H9 (cell line): ENCODE measurements at regions not wholly inside any gene's neighbourhood (a gene's known extent, or its start where the extent isn't known, plus 50 kb on each side); places are given as distances from the start of the nearest gene placed in this dataset.

Source experiments
- DNase-seq: peaks from one replicate; pipeline ENCODE4 v3.0.0-alpha.2; 2017
- H2AFZ ChIP-seq: one replicate; pipeline ENCODE4 v1.6.1; 2013; ENCODE audit warnings: mild to moderate bottlenecking, low read length, control low read depth, moderate library complexity
- H2AK5ac ChIP-seq: 2 replicates; pipeline ENCODE4 v1.6.1; 2013; ENCODE audit warnings: low read length, control low read depth, mixed read lengths; ENCODE audit not compliant: insufficient read length
- H2BK120ac ChIP-seq: one replicate; pipeline ENCODE4 v1.6.1; 2013; ENCODE audit warnings: low read depth, mild to moderate bottlenecking, low read length, control low read depth, inconsistent platforms; ENCODE audit not compliant: poor library complexity, severe bottlenecking
- H2BK12ac ChIP-seq: 2 replicates; pipeline ENCODE4 v1.6.1; 2013; ENCODE audit warnings: low read length, control low read depth, mixed read lengths, low read depth; ENCODE audit not compliant: insufficient read length
- H2BK15ac ChIP-seq: 2 replicates; pipeline ENCODE4 v1.6.1; 2013; ENCODE audit warnings: low read depth, low read length, control low read depth
- H2BK20ac ChIP-seq: one replicate; pipeline ENCODE4 v1.6.1; 2013; ENCODE audit warnings: low read depth, mild to moderate bottlenecking, low read length, control low read depth, inconsistent platforms; ENCODE audit not compliant: poor library complexity, severe bottlenecking
- H2BK5ac ChIP-seq: 2 replicates; pipeline ENCODE4 v1.6.1; 2013; ENCODE audit warnings: low read length, control low read depth, mixed read lengths; ENCODE audit not compliant: insufficient read length
- H3K14ac ChIP-seq: 2 replicates; pipeline ENCODE4 v1.6.1; 2013; ENCODE audit warnings: low read length, control low read depth; ENCODE audit not compliant: insufficient read depth
- H3K18ac ChIP-seq: 2 replicates; pipeline ENCODE4 v1.6.1; 2013; ENCODE audit warnings: low read depth, mild to moderate bottlenecking, mixed read lengths, low read length, control low read depth; ENCODE audit not compliant: insufficient read length
- H3K23ac ChIP-seq: 2 replicates; pipeline ENCODE4 v1.6.1; 2013; ENCODE audit warnings: low read length, control low read depth, mixed read lengths, low read depth; ENCODE audit not compliant: insufficient read length
- H3K23me2 ChIP-seq: 2 replicates; pipeline ENCODE4 v1.6.1; 2013; ENCODE audit warnings: low read depth, mild to moderate bottlenecking, mixed read lengths, low read length, control low read depth; ENCODE audit not compliant: insufficient read length, poor library complexity, severe bottlenecking
- H3K27ac ChIP-seq: 2 replicates; pipeline ENCODE4 v1.5.1; 2013; ENCODE audit warnings: low read length, control low read depth, mixed read lengths, low read depth; ENCODE audit not compliant: insufficient read length
- H3K27me3 ChIP-seq: 2 replicates; pipeline ENCODE4 v1.6.1; 2013; ENCODE audit warnings: low read length, control low read depth, inconsistent platforms; ENCODE audit not compliant: insufficient read depth
- H3K4ac ChIP-seq: 2 replicates; pipeline ENCODE4 v1.6.1; 2013; ENCODE audit warnings: low read depth, mild to moderate bottlenecking, control low read depth, inconsistent platforms, low read length, moderate library complexity
- H3K4me1 ChIP-seq: 2 replicates; pipeline ENCODE4 v1.6.1; 2013; ENCODE audit warnings: low read length, control low read depth, inconsistent platforms; ENCODE audit not compliant: insufficient read depth
- H3K4me2 ChIP-seq: 2 replicates; pipeline ENCODE4 v1.6.1; 2013; ENCODE audit warnings: low read length, control low read depth, mixed read lengths; ENCODE audit not compliant: insufficient read length, insufficient read depth
- H3K56ac ChIP-seq: 2 replicates; pipeline ENCODE4 v1.6.1; 2013; ENCODE audit warnings: low read depth, mild to moderate bottlenecking, mixed read lengths, low read length, control low read depth; ENCODE audit not compliant: insufficient read length
- H3K79me1 ChIP-seq: 2 replicates; pipeline ENCODE4 v1.6.1; 2013; ENCODE audit warnings: low read depth, mild to moderate bottlenecking, moderate library complexity, low read length, control low read depth, inconsistent platforms; ENCODE audit not compliant: insufficient read depth, poor library complexity, severe bottlenecking
- H3K79me2 ChIP-seq: 2 replicates; pipeline ENCODE4 v1.6.1; 2013; ENCODE audit warnings: low read length, control low read depth, inconsistent platforms; ENCODE audit not compliant: insufficient read depth
- H3K9ac ChIP-seq: 2 replicates; pipeline ENCODE4 v1.6.1; 2013; ENCODE audit warnings: low read length, control low read depth, mixed read lengths; ENCODE audit not compliant: insufficient read length; ENCODE audit errors: extremely low read depth
- H3K9me3 ChIP-seq: one replicate; pipeline ENCODE4 v1.6.1; 2013; ENCODE audit warnings: low read depth, low read length, inconsistent platforms; ENCODE audit not compliant: control insufficient read depth
- H3T11ph ChIP-seq: one replicate; pipeline ENCODE4 v1.6.1; 2013; ENCODE audit warnings: mild to moderate bottlenecking, low read length, control low read depth, inconsistent platforms
- H4K20me1 ChIP-seq: one replicate; pipeline ENCODE4 v1.6.1; 2013; ENCODE audit not compliant: control insufficient read depth, insufficient read length, insufficient read depth
- H4K5ac ChIP-seq: 2 replicates; pipeline ENCODE4 v1.6.1; 2013; ENCODE audit warnings: low read depth, mild to moderate bottlenecking, mixed read lengths, low read length, control low read depth; ENCODE audit not compliant: insufficient read length
- H4K8ac ChIP-seq: replicated peaks from 2 replicates; pipeline ENCODE4 v1.6.1; 2013; ENCODE audit warnings: low read length, control low read depth, mixed read lengths, low read depth; ENCODE audit not compliant: insufficient read length
- H4K91ac ChIP-seq: 2 replicates; pipeline ENCODE4 v1.6.1; 2013; ENCODE audit warnings: low read depth, mild to moderate bottlenecking, moderate library complexity, mixed read lengths, low read length, control low read depth; ENCODE audit not compliant: insufficient read length
- H3K27ac Mint-ChIP-seq, 3 experiments: 2 replicates in 2 of 3; 3 replicates in 1 of 3; pipeline ENCODE4 v1.8.0; 2020 to 2021; ENCODE audit warnings: mixed read lengths in 3 of 3, mild to moderate bottlenecking in 1 of 3, moderate library complexity in 1 of 3
- H3K27me3 Mint-ChIP-seq: 2 replicates; pipeline ENCODE4 v1.8.0; 2021; ENCODE audit warnings: low read depth, mild to moderate bottlenecking, moderate library complexity, mixed read lengths
- H3K36me3 Mint-ChIP-seq, 3 experiments: 2 replicates in 2 of 3; 3 replicates in 1 of 3; pipeline ENCODE4 v1.8.0; 2020 to 2021; ENCODE audit warnings: low read depth in 3 of 3, mixed read lengths in 3 of 3; ENCODE audit not compliant: insufficient read depth in 1 of 3
- H3K4me1 Mint-ChIP-seq, 2 experiments: 2 replicates each; pipeline ENCODE4 v1.8.0; 2020; ENCODE audit warnings: mixed read lengths in 2 of 2
- H3K4me3 Mint-ChIP-seq, 2 experiments: 2 replicates in 1 of 2; 3 replicates in 1 of 2; pipeline ENCODE4 v1.8.0; 2020 to 2021; ENCODE audit warnings: mild to moderate bottlenecking in 2 of 2, mixed read lengths in 2 of 2, moderate library complexity in 1 of 2
- H3K9me3 Mint-ChIP-seq, 2 experiments: 2 replicates in 1 of 2; 3 replicates in 1 of 2; pipeline ENCODE4 v1.8.0; 2020; ENCODE audit warnings: mild to moderate bottlenecking in 2 of 2, mixed read lengths in 2 of 2, moderate library complexity in 1 of 2
- WGBS: extraction: QIAGEN DNeasy Blood & Tissue Kit; methylation state at CpG from one replicate; pipeline ENCODE4 v1.1.7; 2013; ENCODE audit warnings: missing lambda C conversion rate, low lambda C conversion rate, mixed read lengths; ENCODE audit not compliant: insufficient read length; ENCODE audit errors: extremely low coverage; 5-methylcytosine and 5-hydroxymethylcytosine counted together
- TF ChIP-seq, protein P1 (sequence below): fragments of 200-600 bp; sonication (generic); conservative IDR thresholded peaks from 3 replicates; pipeline ENCODE4 v1.8.0; 2021; ENCODE audit warnings: antibody characterized with exemption, mild to moderate bottlenecking

DNA sequence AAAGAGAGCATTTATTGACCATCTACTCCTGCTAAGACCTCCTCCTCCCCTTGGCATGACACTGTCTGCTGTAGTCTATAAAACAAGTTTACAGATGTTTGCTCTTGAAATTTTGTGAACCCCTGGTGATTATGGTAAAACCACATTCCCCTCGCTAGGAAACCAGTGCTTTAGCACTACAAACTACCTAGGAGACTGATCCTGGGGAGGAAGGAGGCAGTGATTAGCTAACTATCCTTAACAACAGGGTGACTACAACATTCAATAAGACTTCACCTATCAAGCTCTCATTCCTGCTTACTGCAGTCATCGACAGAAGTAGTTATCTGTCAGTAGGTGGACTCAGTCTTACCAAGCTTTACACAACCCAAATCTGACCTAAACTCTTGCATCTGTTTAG, 371.3 kb downstream of the TUSC7 start:
- no peaks in the 10 kb centered on the region for H3K9me3 ChIP-seq
- Mint-ChIP-seq H3K4me3 (no peak overlapping the region; a peak in 1 of 5 replicates), H3K4me1 (peaks cover 22% of the 10 kb centered on the region in 2 experiments), H3K27me3 (no peaks in the 10 kb centered on the region), H3K36me3 (peaks cover 0 to 3% (median 0%) of the 10 kb centered on the region in 3 experiments; a peak in 2 of 7 replicates), H3K27ac (peak overlapping the region; percentile 5 to 63 (median 62); a peak in 4 of 7 replicates), H3K9me3 (peaks cover 0 to 2% of the 10 kb centered on the region in 2 experiments; a peak in 1 of 5 replicates)
- H3K79me2 ChIP-seq: no peaks in the 10 kb centered on the region
- no peak overlapping the region for H3T11ph ChIP-seq
- H2BK15ac ChIP-seq: no peak overlapping the region
- no peak overlapping the region for H4K5ac ChIP-seq
- H3K27me3 ChIP-seq: no peaks in the 10 kb centered on the region
- H3K23me2 ChIP-seq: no peaks in the 10 kb centered on the region
- H3K79me1 ChIP-seq: no peaks in the 10 kb centered on the region
- H2AFZ ChIP-seq: no peak overlapping the region
- no peak overlapping the region for H2BK120ac ChIP-seq
- H2AK5ac ChIP-seq: no peak overlapping the region
- no peak overlapping the region for H3K9ac ChIP-seq
- H3K14ac ChIP-seq: no peak overlapping the region
- H2BK20ac ChIP-seq: no peak overlapping the region
- DNase-seq: no peak
- H2BK12ac ChIP-seq: no peak overlapping the region
- H3K56ac ChIP-seq: no peak overlapping the region
- H3K18ac ChIP-seq: no peak overlapping the region
- TF ChIP-seq, protein P1, sequence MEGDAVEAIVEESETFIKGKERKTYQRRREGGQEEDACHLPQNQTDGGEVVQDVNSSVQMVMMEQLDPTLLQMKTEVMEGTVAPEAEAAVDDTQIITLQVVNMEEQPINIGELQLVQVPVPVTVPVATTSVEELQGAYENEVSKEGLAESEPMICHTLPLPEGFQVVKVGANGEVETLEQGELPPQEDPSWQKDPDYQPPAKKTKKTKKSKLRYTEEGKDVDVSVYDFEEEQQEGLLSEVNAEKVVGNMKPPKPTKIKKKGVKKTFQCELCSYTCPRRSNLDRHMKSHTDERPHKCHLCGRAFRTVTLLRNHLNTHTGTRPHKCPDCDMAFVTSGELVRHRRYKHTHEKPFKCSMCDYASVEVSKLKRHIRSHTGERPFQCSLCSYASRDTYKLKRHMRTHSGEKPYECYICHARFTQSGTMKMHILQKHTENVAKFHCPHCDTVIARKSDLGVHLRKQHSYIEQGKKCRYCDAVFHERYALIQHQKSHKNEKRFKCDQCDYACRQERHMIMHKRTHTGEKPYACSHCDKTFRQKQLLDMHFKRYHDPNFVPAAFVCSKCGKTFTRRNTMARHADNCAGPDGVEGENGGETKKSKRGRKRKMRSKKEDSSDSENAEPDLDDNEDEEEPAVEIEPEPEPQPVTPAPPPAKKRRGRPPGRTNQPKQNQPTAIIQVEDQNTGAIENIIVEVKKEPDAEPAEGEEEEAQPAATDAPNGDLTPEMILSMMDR: no peak
- H4K8ac ChIP-seq: no peak overlapping the region
- H2BK5ac ChIP-seq: no peak overlapping the region
- H4K91ac ChIP-seq: no peak overlapping the region
- H4K20me1 ChIP-seq: no peaks in the 10 kb centered on the region
- H3K23ac ChIP-seq: no peak overlapping the region
- H3K4me1 ChIP-seq: peaks cover 5% of the 10 kb centered on the region
- H3K27ac ChIP-seq: no peak overlapping the region
- H3K4ac ChIP-seq: no peak overlapping the region
- WGBS: no CpG with 5 or more reads among the region's 2 CpGs
- peak overlapping the region; percentile 6 for H3K4me2 ChIP-seq
